Ecto neural progenitor cell (in vitro differentiated cells): ENCODE measurements at regions not wholly inside any gene's neighbourhood (a gene's known extent, or its start where the extent isn't known, plus 50 kb on each side); places are given as distances from the start of the nearest gene placed in this dataset.

ENCODE experiments used
- DNase-seq: peaks from one replicate; pipeline ENCODE4 v3.0.0-alpha.2; 2018; ENCODE audit warnings: low spot score

GRCh38 chr9:120001536-120001935 lies 578.4 kb downstream of the CDK5RAP2 start:
- DNase-seq, result no peak

- no peak for DNase-seq
Measured at GRCh38 chr9:119998614-119999013, 581.4 kb downstream of the CDK5RAP2 start.

GRCh38 chr9:119991797-119992196 lies 588.2 kb downstream of the CDK5RAP2 start:
- no peak for DNase-seq

GRCh38 chr9:119986713-119987112 lies 593.3 kb downstream of the CDK5RAP2 start:
- no peak for DNase-seq

- no peak for DNase-seq
Measured at GRCh38 chr9:119986205-119986604, 593.8 kb downstream of the CDK5RAP2 start.

- DNase-seq, result no peak
Measured at GRCh38 chr9:119974026-119974425, 604.8 kb upstream of the BRINP1 start.

GRCh38 chr9:119968836-119969707 lies 599.8 kb upstream of the BRINP1 start:
- DNase-seq, result peak; percentile 83

GRCh38 chr9:119967867-119968535 lies 598.8 kb upstream of the BRINP1 start:
- no peak for DNase-seq

- peak; percentile 82 for DNase-seq
Measured at GRCh38 chr9:119963798-119964372, 594.6 kb upstream of the BRINP1 start.

GRCh38 chr9:119963258-119963797 lies 594.1 kb upstream of the BRINP1 start:
- peak; percentile 62 for DNase-seq

GRCh38 chr9:119961774-119962424 lies 592.7 kb upstream of the BRINP1 start:
- peak; percentile 75 for DNase-seq

- no peak for DNase-seq
Measured at GRCh38 chr9:119959846-119960545, 590.8 kb upstream of the BRINP1 start.

- no peak for DNase-seq
Measured at GRCh38 chr9:119956111-119956510, 586.9 kb upstream of the BRINP1 start.

- DNase-seq, result no peak
Measured at GRCh38 chr9:119955276-119955675, 586.0 kb upstream of the BRINP1 start.

GRCh38 chr9:119951591-119951990 lies 582.4 kb upstream of the BRINP1 start:
- DNase-seq, result no peak

GRCh38 chr9:119951090-119951489 lies 581.9 kb upstream of the BRINP1 start:
- DNase-seq, result no peak

GRCh38 chr9:119945686-119946085 lies 576.5 kb upstream of the BRINP1 start:
- no peak for DNase-seq

- no peak for DNase-seq
Measured at GRCh38 chr9:119941091-119941490, 571.9 kb upstream of the BRINP1 start.

GRCh38 chr9:119938871-119939270 lies 569.6 kb upstream of the BRINP1 start:
- no peak for DNase-seq

GRCh38 chr9:119934497-119934896 lies 565.3 kb upstream of the BRINP1 start:
- DNase-seq, result no peak

- DNase-seq, result no peak
Measured at GRCh38 chr9:119933191-119933590, 564.0 kb upstream of the BRINP1 start.

GRCh38 chr9:119924736-119925135 lies 555.5 kb upstream of the BRINP1 start:
- DNase-seq, result no peak
